ENCODE measurements at regions not wholly inside any gene's neighbourhood (a gene's known extent, or its start where the extent isn't known, plus 50 kb on each side); places are given as distances from the start of the nearest gene placed in this dataset.

- no peaks in the 10 kb centered on the region for H3K79me2 ChIP-seq (ENCODE audit: insufficient read depth, low read depth, low read length)
- no peaks in the 10 kb centered on the region for H3K36me3 ChIP-seq (ENCODE audit: insufficient read depth, low read length)
- BruUV-seq (replicated peaks), result no TSS peak
- POLR2A ChIA-PET, result no interaction called here
- H3K4me2 ChIP-seq (ENCODE audit: low read length), result no peak overlapping the region
- no peak overlapping the region for H3K4me3 ChIP-seq (ENCODE audit: low read depth, low read length, poor library complexity, severe bottlenecking)
- no peak for TF ChIP-seq CTCF (conservative IDR thresholded peaks at IDR 0.05; ENCODE audit: low read length)
- TF ChIP-seq EZH2phosphoT487 (IDR thresholded peaks at IDR 0.05; ENCODE audit: borderline replicate concordance, low read depth, low read length), result no peak
- H3K27ac ChIP-seq (ENCODE audit: low read depth, low read length, poor library complexity, severe bottlenecking), result no peak overlapping the region
- H3K9me3 ChIP-seq (ENCODE audit: low read length), result no peaks in the 10 kb centered on the region
- CTCF ChIA-PET (ENCODE audit: unreplicated experiment), result no interaction called here
- no peaks in the 10 kb centered on the region for H4K20me1 ChIP-seq (ENCODE audit: insufficient read depth, low read length)
- no peaks in the 10 kb centered on the region for H3K9me2 ChIP-seq (ENCODE audit: insufficient read depth, low read length)
- no peaks in the 10 kb centered on the region for H3K4me1 ChIP-seq (ENCODE audit: insufficient read depth, low read length, poor library complexity, severe bottlenecking)
- H2AFZ ChIP-seq (ENCODE audit: low read length), result no peak overlapping the region
- intact Hi-C loops (cut with micrococcal nuclease; ENCODE audit: unreplicated experiment), result no loop called here
- DNase-seq (ENCODE audit: low spot score), result no peak
Observed at GRCh38 chr6:4360920-4361319, 225.5 kb upstream of the ECI2 start.

- CTCF ChIA-PET (ENCODE audit: unreplicated experiment), result no interaction called here
- no TSS peak for BruUV-seq (replicated peaks)
- POLR2A ChIA-PET, result no interaction called here
Observed at GRCh38 chr6:4359108-4359730, 223.8 kb upstream of the ECI2 start.

More at GRCh38 chr6:4359108-4359730, 223.8 kb upstream of the ECI2 start:
- H4K20me1 ChIP-seq (ENCODE audit: insufficient read depth, low read length), result no peaks in the 10 kb centered on the region
- intact Hi-C loops (cut with micrococcal nuclease; ENCODE audit: unreplicated experiment), result no loop called here
- H3K79me2 ChIP-seq (ENCODE audit: insufficient read depth, low read depth, low read length), result no peaks in the 10 kb centered on the region
- no peak overlapping the region for H3K4me3 ChIP-seq (ENCODE audit: low read depth, low read length, poor library complexity, severe bottlenecking)
- no peak overlapping the region for H2AFZ ChIP-seq (ENCODE audit: low read length)
- no peaks in the 10 kb centered on the region for H3K4me1 ChIP-seq (ENCODE audit: insufficient read depth, low read length, poor library complexity, severe bottlenecking)
- no peak overlapping the region for H3K4me2 ChIP-seq (ENCODE audit: low read length)
- no peak for DNase-seq (ENCODE audit: low spot score)
- H3K9me2 ChIP-seq (ENCODE audit: insufficient read depth, low read length), result no peaks in the 10 kb centered on the region
- no peaks in the 10 kb centered on the region for H3K9me3 ChIP-seq (ENCODE audit: low read length)
- TF ChIP-seq CTCF (conservative IDR thresholded peaks at IDR 0.05; ENCODE audit: low read length) (no peak), EZH2phosphoT487 (IDR thresholded peaks at IDR 0.05; ENCODE audit: borderline replicate concordance, low read depth, low read length) (no peak)
- no peak overlapping the region for H3K27ac ChIP-seq (ENCODE audit: low read depth, low read length, poor library complexity, severe bottlenecking)
- no peaks in the 10 kb centered on the region for H3K36me3 ChIP-seq (ENCODE audit: insufficient read depth, low read length)
